ENCODE measurements at regions not wholly inside any gene's neighbourhood (a gene's known extent, or its start where the extent isn't known, plus 50 kb on each side); places are given as distances from the start of the nearest gene placed in this dataset.

DNA sequence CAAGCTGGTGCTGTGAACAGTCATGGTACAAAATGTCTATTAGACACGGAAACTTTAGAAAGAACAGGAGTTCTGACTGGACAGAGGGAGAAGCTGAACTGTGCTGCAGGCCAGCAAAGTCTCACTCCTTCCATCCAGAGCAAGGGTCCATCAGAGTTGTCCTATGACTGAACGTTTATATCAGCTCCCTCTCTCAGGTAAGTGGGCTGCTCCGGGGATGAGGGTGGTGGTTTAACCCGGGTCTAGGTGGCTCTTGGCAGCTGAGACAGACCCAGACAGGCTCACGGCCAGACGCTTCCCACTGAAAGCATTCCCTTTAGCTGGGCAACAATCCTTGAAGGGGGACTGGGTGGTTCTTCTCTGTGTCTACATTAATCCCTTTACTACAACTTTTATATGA lies 385.0 kb upstream of the SMIM31 start:
- 91% methylated on average over 6 of the region's 6 CpGs; no CpG with 5 or more reads in 1 of the 2 experiments for WGBS, 2 experiments (ENCODE audit: extremely low coverage in 1 of 2, insufficient coverage in 1 of 2, insufficient read length in 1 of 2, insufficient replicate concordance in 2 of 2, low coverage in 1 of 2, low lambda C conversion rate in 2 of 2, missing lambda C conversion rate in 1 of 2)
- no peaks in the 10 kb centered on the region for H4K20me1 ChIP-seq (replicated peaks in 1 of 2; ENCODE audit: control insufficient read depth in 1 of 2, insufficient read depth in 2 of 2, low read length in 2 of 2)
- no peak overlapping the region for H3K56ac ChIP-seq (replicated peaks; ENCODE audit: insufficient read length, low read depth, low read length)
- H3K79me1 ChIP-seq (ENCODE audit: low read depth, low read length) = no peaks in the 10 kb centered on the region
- no peak overlapping the region for H3K18ac ChIP-seq (ENCODE audit: extremely low read depth, low read length)
- no peaks in the 10 kb centered on the region for H3K36me3 ChIP-seq (ENCODE audit: control insufficient read depth in 2 of 4, insufficient read depth in 4 of 4, low read length in 3 of 4)
- no peak overlapping the region for H3K4me2 ChIP-seq (ENCODE audit: insufficient read depth in 1 of 2, low read depth in 2 of 2, low read length in 2 of 2)
- H2AK5ac ChIP-seq (ENCODE audit: low read depth, low read length) = no peak overlapping the region
- H2BK5ac ChIP-seq (ENCODE audit: low read depth, low read length) = no peak overlapping the region
- no peaks in the 10 kb centered on the region for H3K4me1 ChIP-seq (replicated peaks in 1 of 4; ENCODE audit: control insufficient read depth in 3 of 4, insufficient read depth in 4 of 4, low read length in 3 of 4)
- H2AFZ ChIP-seq (ENCODE audit: low read length) = peak overlapping the region; percentile 83
- no peaks in the 10 kb centered on the region for H3K79me2 ChIP-seq (ENCODE audit: control insufficient read depth in 1 of 2, insufficient read depth in 2 of 2, low read length in 2 of 2)
- no peaks in the 10 kb centered on the region for H3K9me3 ChIP-seq (ENCODE audit: insufficient read depth in 2 of 2, low read depth in 1 of 2, low read length in 1 of 2)
- H2BK20ac ChIP-seq (ENCODE audit: low read length) = no peak overlapping the region
- H3K4me3 ChIP-seq (ENCODE audit: extremely low read depth in 1 of 4, insufficient read depth in 2 of 4, low read depth in 3 of 4, low read length in 4 of 4) = no peak overlapping the region
- H2BK12ac ChIP-seq (ENCODE audit: low read depth, low read length) = no peak overlapping the region
- TF ChIP-seq, protein P1, sequence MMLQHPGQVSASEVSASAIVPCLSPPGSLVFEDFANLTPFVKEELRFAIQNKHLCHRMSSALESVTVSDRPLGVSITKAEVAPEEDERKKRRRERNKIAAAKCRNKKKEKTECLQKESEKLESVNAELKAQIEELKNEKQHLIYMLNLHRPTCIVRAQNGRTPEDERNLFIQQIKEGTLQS (IDR thresholded peaks at IDR 0.05; ENCODE audit: insufficient read depth, low read depth, low read length) = no peak
- TF ChIP-seq SIN3A (conservative IDR thresholded peaks at IDR 0.05 in 1 of 2, IDR thresholded peaks at IDR 0.05 in 1 of 2; ENCODE audit: low read depth in 1 of 2, low read length in 2 of 2) = no peak
- no peak for TF ChIP-seq PHF8 (conservative IDR thresholded peaks at IDR 0.05; ENCODE audit: low read depth, low read length)
- TF ChIP-seq EP300 (IDR thresholded peaks at IDR 0.05; ENCODE audit: borderline replicate concordance in 1 of 2, low read depth in 2 of 2, low read length in 2 of 2) = no peak
- TF ChIP-seq KDM5A (IDR thresholded peaks at IDR 0.05; ENCODE audit: low read length) = no peak
- TF ChIP-seq CBX8 (IDR thresholded peaks at IDR 0.05; ENCODE audit: borderline replicate concordance, low read depth, low read length) = no peak
- no peak for TF ChIP-seq MAFK (IDR thresholded peaks at IDR 0.05; ENCODE audit: low read depth, low read length)
- no peak for TF ChIP-seq TBP (IDR thresholded peaks at IDR 0.05; ENCODE audit: low read depth, low read length)
- no peak for TF ChIP-seq HDAC6 (IDR thresholded peaks at IDR 0.05; ENCODE audit: low read depth, low read length)
- TF ChIP-seq ASH2L (IDR thresholded peaks at IDR 0.05; ENCODE audit: low read length) = no peak
- no peak for TF ChIP-seq SRF (IDR thresholded peaks at IDR 0.05; ENCODE audit: low read depth, low read length)
- no peak overlapping the region for H2BK120ac ChIP-seq (replicated peaks; ENCODE audit: low read depth, low read length)
- H3K23ac ChIP-seq (ENCODE audit: insufficient read length) = no peak overlapping the region
- no peak overlapping the region for H4K91ac ChIP-seq (replicated peaks; ENCODE audit: insufficient read length, low read length)
- H3K9ac ChIP-seq (replicated peaks in 1 of 4; ENCODE audit: extremely low read depth in 1 of 4, low read depth in 3 of 4, low read length in 3 of 4) = no peak overlapping the region
- H3K27ac ChIP-seq (ENCODE audit: low read depth, low read length) = no peak overlapping the region
- H4K8ac ChIP-seq (ENCODE audit: extremely low read depth, insufficient read depth, low read length) = no peak overlapping the region
- no peaks in the 10 kb centered on the region for H3K27me3 ChIP-seq (replicated peaks in 1 of 4; ENCODE audit: control insufficient read depth in 3 of 4, extremely low read depth in 1 of 4, insufficient read depth in 3 of 4, low read length in 3 of 4)
- no peak overlapping the region for H2BK15ac ChIP-seq (ENCODE audit: low read length)
- no peak overlapping the region for H3K4ac ChIP-seq (replicated peaks; ENCODE audit: insufficient read length, low read depth, low read length)
- H3K14ac ChIP-seq (ENCODE audit: insufficient read length) = no peak overlapping the region
- H3K23me2 ChIP-seq (ENCODE audit: low read depth, low read length) = no peaks in the 10 kb centered on the region
- ChIA-PET CTCF (ENCODE audit: partially characterized antibody) (interaction anchor here (0.9 to 1.0 kb wide), 2 partner anchors 32 to 875 kb away, joined by 3 to 4 read pairs; no protein-coding TSS in a partner anchor), POLR2A (ENCODE audit: partially characterized antibody) (no interaction called here)
- DNase-seq (ENCODE audit: low read depth in 1 of 2, low spot score in 2 of 2) = no peak
- no peak for FAIRE-seq
- no peak overlapping the region for H4K5ac ChIP-seq (ENCODE audit: insufficient read length, low read depth, low read length)

Measured in H1 (cell line).